GM18502 (cell line): ENCODE measurements at regions not wholly inside any gene's neighbourhood (a gene's known extent, or its start where the extent isn't known, plus 50 kb on each side); places are given as distances from the start of the nearest gene placed in this dataset.

Experiments used
- ATAC-seq: cut with Tn5 transposase; IDR thresholded peaks from one replicate; pipeline ENCODE4 v1.9.1; 2021; ENCODE audit warnings: mild to moderate bottlenecking; ENCODE audit not compliant: unreplicated experiment, poor library complexity

DNA sequence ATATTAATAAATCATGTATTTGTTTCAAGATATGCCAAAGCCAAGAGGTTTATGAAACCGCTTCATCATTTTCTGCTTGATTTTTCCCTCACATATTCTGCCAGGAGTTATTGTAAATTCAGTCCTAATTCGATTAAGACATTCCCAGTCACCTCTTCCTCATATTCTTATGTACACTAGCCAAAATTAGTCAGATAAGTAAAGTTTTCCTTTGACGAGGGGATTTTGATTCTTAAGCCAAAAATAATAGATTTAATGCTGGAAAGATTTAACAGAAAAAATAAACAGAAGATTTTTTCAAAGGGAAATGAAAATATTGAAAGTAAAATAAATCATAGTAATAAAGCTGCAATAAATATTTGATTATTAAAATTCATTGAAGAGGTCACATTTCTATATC, 51.0 kb upstream of the VEGFC start:
- no peak for ATAC-seq

DNA sequence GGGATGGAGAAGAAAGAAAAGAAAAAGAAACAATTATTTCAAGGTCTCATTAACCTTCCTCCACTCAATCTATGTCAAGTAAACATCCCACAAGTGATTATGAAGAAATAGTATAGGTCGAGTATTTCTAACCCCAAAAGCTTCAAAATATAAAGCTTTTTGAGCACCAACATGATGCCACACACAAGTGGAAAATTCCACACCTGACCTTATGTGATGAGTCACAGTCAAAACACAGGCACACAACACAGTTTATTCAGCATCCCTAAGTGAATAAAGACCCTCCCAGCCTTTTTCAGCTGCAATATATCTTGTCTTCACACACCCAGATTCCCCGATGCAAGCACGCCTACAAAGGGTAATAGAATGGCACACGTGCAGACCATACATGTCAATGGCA, 51.7 kb upstream of the VEGFC start:
- ATAC-seq, result no peak

DNA sequence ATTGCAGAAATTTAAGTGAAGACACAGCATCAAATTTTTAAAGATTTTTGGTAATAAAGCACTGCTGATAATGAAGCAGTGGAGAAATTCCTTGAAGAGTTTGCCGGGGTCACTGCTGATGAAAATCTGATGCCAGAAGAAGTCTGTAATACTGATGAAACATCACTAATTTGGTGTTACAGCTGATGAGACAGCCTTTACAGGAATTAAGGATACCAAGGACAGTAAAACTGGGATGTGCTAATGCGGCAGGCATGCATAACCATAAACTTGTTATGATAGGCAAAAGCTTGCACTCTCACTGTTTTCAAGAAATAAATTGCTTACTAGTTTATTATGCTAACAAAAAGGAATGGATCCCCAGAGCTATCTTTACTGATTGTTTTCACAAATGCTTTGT, 52.9 kb upstream of the VEGFC start:
- ATAC-seq, result no peak

DNA sequence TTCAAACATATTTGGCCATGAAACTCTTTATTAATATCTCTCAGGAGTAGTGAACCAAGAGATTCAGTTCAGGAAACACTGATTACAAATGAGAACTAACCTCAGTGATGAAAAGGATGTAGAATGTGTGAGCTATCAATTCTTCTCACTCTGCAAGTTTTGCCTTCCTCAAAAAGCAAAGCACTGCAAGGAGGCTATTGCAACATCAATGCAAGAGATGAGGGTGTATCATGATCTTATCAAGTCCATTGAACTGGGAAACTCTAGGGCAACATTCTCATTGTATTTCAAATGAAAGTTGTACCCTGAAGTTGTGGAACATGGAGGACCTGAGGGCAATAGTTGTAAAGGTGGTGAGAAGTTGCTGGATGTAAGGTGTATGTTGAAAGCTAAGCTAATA, 56.4 kb upstream of the VEGFC start:
- no peak for ATAC-seq

DNA sequence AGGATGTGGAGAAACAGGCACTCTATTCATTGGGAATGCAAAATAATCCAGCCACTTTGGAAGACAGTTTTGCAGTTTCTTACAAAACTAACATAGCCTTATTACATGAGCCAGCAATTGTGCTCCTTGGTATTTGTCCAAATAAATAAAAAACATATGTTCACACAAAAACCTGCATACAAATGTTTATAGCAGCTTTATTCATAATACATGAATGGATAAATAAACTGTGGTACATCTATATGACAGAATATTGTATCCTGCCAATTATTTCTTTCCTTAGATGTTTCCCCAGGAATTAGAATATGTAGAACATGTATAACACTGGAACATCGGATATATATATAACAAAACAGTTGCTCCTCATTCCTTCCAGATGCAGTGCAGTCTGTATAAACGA, 57.7 kb upstream of the VEGFC start:
- no peak for ATAC-seq

DNA sequence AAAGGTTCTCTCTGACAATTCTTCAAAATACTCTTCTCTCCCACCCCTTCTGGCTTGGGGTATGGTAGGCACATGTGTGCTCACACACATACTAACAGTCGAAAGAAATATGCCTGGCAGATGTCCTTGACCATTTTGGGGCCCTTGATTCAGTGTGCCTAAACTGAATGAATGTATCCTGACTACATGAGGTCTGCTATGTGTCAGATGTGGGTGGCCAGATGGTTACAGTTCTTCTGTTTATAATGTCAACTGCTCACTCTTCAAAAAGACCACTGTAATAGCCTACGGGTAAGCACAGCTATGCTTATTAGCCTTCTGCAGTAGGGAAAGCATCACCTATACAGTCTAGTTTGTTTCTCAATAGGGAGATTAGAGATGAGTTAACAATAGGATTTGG, 63.7 kb upstream of the VEGFC start:
- ATAC-seq, result no peak

DNA sequence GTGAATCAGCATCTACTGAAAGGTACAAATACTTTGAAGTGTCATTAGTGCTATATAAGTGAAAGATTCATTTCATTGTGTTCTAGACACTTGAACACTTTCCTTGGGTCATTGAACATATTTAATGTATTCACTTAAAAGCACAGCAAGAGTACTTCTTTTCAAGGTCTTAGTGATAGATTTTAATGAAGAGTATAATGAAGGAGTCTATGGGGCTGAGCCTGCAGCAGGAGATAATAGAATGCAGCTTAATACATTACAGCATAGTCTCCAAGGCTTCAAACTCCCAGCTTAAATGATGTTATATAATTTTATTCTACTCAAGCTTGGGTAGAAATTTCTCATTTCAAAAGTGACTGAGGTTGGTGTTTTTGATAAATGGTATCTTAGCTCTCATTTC, 66.1 kb upstream of the VEGFC start:
- no peak for ATAC-seq

DNA sequence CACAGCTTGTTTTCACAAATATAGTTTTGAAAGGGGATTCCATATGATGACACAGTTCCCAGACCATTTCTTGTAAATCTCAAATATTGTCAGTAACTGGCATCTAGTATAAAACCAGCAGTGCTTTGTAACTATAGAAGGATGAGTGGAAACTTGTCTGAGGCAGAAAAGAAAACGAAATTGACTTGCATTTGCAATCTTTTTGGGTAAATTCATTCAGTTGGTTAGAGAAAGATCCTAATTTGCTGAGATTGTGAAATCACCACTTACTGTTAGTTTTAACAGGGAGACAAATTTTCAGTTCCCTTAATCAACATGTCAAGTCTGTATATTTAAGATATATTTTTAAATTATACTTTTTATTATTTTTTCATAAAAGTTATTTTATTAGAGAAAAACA, 71.5 kb upstream of the VEGFC start:
- no peak for ATAC-seq

DNA sequence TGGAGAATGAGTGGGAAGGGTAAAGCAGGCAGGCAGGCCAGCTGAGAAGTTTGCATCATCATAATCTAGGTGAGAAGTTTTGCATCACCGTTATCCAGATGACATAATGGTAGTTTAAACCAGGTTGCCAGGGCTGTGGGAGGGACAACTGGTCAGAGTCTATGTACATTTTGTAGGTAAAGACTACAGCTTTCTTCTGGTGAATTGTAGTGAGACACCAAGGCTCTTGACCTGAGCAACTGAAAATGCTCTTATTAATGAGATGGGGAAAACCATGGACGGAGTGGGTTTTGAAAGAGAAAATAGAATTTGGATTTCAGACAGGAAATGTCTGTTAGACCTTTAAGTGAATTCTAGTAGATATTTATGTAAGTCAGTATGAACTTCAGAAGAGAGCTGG, 76.0 kb upstream of the VEGFC start:
- ATAC-seq, result no peak

DNA sequence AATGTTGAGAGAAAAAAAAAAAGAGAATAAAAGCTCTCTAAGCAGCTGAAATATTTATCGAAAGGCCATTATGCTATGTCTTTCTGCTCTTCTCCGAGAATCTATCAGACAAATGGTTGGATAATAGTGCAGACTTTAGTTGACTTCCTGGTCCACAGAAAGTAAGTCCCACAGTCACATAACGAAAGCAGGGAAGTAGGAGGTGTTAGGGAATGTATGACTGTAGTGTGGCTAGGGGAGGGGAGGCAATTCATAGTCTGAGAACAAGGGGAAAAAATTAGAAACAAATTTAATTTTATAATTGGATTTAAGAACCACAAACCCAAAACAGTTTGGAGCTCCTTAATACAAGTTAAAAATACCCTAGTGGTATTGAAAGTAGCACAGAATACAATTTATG, 79.7 kb upstream of the VEGFC start:
- no peak for ATAC-seq

DNA sequence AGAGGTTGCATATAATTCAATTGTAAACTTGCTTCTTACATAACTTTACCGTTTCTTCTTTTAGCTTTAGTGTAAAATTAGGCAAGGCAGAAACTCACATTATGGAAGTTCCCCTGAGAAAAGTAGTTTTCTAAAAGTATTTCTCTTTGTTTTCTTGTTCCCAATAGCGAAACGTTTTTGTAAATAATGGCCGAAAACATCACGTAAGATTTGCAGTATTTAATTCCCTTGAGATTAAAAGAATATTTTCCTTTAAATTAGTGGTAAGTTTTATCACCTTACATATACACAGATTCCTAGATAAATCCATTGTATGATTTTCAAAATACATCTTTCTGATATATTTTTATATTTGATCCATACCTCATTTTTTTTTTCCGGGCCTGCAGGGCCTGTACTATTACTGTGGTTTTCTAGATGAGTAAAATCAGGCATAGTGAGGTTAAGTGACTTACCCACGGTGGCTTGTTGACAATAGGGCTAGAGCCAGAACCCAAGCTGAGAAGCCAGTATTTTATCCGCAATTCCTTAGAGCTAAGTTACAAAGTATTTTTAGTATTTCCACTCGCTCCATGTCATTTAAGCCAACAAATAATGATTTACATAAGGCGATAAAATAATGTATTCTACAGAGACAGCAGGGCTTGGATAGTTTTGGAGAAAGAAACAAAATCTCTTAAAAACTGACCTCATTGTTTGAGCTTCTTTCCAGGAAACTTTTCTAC, 82.2 kb upstream of the VEGFC start:
- no peak for ATAC-seq

DNA sequence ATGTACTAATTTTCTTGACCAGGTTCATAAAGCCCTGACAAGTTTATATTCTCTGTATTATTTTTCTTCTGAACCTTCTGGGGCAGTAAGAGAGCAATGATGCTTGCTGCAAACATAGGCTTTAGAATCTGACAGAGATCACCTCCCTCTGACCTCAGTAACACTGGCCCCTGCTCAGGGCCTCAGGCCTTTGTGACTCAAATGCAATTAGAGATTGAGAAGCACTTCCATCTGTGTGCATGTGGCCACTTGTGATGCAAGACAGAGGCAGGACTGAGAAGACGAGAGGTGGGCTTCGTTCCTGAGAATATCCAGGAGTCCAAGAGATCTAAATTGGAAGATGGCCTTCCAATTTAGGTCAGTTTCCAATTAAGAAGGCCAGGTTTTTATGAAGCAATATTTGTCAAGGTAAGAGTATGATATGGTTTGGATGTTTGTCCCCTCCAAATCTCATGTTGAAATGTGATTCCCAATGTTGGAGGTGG, 82.8 kb upstream of the VEGFC start:
- no peak for ATAC-seq

DNA sequence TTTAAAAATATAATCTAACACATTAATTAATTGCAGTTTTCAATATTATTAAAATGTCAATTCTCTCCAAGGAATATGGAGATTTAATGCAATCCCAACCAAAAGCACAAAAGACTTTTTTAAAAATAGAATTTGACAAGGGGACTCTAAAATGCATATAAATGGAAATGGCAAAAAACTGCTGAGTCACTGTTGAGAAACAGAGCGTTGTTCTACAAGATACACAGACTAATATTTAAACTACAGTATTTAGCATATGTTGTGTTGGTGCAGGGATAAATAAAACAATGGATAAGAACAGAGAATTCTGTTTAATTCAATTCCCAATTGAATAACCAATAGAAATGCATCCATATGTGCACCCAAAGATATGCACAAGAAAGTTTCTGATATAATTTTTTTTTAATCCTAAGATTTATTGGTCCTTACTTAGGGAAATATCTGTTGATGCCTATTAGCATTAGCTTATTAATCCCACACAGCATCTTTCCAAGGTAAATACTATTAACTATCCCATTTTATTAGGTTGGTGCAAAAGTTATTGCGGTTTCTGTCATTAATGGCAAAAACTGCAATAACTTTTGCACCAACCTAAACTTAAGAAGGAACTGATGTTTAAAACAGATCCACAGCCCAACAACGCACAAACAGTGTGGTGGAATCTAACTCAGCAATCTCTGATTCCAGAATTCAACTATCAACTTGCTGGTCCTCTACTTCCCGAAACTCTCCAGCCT, 86.8 kb upstream of the VEGFC start:
- no peak for ATAC-seq

DNA sequence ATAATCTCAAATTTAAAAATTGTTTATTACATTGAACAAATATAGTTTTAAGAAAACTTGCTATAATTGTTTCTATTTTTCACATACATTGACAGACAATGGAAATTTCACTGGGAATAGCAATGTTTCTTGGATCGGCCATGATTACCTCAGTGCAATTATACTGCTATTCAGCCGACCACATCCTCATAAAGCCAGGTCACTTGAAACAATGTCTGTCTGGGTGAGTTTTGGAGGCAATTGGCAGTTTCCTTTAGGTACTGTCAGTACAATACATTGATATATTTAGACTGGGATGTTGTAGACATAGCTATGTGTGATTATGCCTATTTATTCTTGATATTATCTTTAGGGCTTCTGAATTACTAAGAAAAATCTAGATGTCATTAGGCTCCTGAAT, 89.5 kb upstream of the VEGFC start:
- ATAC-seq, result no peak

DNA sequence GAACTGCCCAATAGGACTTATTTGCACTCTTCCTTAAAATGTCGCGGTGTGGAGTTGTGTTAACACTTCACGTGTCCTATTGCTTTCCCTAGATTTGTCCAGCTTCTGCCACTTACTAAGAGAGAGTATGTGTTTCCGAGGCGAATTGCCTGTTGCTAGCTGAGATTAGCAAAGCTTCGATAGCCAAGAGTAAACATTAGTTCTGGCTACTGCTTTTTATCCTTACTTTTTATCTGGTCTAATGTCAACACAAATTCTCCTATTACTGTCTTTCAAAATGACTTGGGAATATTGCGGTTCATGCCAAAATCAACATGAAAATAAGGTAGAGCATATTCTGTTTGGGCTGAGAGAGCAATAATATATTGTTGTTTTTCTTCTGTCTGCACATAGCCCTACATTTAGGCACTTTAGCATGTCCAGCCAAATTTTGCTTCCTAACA, 90.4 kb upstream of the VEGFC start:
- ATAC-seq, result no peak

DNA sequence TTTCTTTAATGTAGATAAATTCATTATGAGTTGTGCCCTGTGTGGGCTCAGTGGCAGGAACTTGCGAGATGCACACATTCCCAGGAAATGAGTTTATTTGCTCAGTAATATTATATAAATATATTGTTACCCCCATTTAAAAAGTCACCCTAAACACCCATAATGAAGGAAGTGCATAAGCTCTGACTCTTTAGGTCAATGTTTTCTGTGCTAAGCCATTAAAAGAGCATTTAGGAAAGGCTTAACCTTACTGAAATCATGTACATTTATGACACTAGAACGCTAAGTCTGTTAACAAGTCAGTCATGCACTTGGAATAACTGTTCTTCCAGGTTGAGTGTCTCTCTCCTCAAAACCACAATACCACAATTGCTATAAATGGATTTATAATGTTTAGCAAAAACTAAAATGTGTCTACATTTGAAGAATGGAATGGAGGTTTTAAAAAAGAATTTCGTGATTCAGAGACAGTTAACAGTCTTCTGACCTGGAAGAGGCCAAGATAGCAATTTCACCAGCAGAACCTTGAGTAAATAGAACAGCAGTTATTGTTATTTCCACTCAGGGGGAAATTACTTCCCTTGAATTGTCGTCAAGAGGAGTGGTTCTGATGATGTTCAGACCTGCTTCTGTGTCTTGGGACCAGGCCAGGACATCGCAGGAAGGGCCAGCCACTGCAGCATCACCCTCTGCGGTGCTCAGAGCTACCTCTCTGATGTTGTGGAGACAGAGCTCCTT, 91.1 kb upstream of the VEGFC start:
- ATAC-seq, result no peak

DNA sequence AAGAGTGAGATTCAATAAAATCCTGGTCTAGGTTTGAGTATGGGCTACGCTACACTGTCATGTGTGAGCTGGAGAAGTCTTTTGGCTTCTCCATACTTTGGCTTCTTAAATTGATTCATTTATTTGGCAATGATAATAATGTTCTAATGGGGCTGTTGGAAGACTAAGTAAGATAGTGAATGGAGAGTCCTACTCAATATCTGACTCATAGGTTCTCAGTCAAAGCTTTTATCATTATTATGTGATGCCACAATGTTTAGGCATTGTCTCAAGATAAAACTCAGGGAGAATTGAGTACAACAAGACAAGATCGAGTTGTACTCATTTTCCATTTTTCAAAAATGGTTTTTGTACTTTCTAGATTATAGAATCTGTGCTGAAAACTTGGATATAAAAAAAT, 92.5 kb upstream of the VEGFC start:
- no peak for ATAC-seq

DNA sequence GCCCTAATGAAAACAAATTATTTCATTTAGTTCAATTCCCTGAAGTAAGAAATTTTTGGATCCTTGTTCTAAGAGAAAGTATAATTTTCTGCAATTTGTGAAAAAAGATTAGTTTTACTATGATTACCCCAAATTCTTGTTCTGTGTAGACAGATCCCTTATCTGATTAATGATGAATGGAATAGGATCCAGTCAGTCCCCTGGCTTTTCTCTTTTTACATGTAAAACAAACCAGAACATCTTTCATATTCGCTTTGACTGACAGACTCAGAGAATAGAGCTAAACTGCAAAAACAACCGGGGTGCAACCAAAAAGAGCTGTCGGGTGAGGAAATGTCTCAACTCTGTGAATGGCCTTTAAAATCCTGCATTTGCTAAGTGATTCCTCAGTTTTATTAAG, 93.4 kb upstream of the VEGFC start:
- ATAC-seq, result no peak

DNA sequence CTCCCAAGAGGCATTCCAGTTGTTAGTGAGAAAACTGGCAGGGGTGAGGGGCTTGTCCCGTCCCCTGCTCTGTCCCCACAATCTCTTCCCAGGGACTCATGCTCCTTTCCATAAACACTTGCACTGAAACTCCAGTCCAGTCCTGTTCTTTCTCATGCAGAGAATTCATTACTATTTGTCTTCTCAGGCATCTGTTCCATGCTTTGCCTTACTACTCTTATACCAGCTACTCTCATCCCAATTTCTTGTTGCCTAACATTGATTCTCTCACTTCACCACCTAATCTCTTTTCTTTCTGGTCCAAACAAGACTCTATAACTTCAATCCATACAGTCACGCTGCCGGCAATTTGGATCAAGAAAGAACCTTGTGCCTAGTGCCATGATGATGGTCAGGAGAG, 97.1 kb upstream of the VEGFC start:
- no peak for ATAC-seq

DNA sequence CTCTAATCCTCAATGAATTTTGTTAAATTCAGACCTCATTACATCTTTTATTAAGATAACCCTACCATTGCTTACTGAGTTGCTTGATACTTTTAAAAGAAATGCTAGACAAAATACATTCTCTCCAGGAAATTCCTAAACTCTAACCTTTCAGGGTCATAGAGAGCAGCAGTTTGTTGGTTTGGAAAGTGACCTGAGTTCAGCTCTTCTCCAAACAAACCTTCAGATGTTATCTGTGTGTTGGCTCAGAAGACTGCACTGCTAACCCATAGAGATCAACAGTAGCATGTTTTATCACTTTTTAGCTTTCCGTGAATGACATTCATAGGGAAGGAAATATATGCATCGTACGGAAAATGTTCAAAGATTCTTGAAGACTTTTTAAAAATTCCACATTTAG, 101.8 kb upstream of the VEGFC start:
- no peak for ATAC-seq

DNA sequence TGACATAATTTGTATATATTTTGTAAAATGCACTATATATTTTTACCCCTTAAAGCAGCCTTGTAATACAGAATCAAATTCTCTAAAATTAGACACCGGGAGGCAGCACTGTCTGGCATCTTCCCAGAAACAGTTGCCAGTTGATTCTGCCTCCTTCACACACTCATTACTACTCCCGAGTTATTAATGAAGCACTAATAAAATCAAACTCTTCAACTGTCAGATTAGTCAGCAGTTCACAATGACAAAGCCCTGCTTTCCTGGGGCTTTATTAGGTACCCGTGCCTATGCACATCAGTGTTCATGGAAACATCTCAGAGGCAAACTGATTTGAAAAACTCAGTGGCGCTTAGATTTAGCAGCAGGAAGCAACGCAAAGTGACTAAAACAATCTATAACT, 103.5 kb upstream of the VEGFC start:
- no peak for ATAC-seq
